ENCODE measurements at regions not wholly inside any gene's neighbourhood (a gene's known extent, or its start where the extent isn't known, plus 50 kb on each side); places are given as distances from the start of the nearest gene placed in this dataset.
"Not testable (repeated sequence)": the region's sequence is repeated elsewhere in the genome, so short reads cannot be mapped to it uniquely, and the experiment has no call there.

DNA sequence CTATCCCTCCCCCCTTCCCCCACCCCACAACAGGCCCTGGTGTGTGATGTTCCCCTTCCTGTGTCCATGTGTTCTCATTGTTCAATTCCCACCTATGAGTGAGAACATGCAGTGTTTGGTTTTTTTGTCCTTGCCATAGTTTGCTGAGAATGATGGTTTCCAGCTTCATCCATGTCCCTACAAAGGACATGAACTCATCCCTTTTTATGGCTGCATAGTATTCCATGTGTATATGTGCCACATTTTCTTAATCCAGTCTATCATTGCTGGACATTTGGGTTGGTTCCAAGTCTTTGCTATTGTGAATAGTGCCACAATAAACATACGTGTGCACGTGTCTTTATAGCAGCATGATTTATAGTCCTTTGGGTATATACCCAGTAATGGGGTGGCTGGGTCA, 52.3 kb upstream of the MAN1A2 start:
- H3K4me3 ChIP-seq (ENCODE audit: low read depth, low read length) = not testable (repeated sequence)

DNA sequence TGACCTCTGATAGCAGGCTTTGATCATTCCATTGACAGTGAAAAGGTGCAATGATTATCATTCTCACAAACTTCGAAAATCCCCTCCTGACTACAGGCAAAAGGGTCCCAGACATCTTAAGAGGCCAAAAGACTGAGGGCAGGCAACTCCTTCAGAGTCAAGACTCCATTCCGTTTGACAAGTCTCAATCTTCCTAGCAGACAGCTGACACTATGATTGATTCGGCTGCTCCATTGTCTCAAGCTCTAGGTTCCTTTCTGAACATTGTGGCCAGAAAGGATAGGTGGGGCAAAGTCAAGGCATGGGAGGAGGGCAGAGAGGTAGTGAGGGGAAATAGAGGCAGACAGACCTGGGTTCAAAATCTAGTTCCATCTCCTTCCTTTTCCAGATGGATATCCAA, 53.7 kb upstream of the MAN1A2 start:
- TF ChIP-seq, protein P1, sequence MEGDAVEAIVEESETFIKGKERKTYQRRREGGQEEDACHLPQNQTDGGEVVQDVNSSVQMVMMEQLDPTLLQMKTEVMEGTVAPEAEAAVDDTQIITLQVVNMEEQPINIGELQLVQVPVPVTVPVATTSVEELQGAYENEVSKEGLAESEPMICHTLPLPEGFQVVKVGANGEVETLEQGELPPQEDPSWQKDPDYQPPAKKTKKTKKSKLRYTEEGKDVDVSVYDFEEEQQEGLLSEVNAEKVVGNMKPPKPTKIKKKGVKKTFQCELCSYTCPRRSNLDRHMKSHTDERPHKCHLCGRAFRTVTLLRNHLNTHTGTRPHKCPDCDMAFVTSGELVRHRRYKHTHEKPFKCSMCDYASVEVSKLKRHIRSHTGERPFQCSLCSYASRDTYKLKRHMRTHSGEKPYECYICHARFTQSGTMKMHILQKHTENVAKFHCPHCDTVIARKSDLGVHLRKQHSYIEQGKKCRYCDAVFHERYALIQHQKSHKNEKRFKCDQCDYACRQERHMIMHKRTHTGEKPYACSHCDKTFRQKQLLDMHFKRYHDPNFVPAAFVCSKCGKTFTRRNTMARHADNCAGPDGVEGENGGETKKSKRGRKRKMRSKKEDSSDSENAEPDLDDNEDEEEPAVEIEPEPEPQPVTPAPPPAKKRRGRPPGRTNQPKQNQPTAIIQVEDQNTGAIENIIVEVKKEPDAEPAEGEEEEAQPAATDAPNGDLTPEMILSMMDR (IDR thresholded peaks at IDR 0.05; ENCODE audit: low read depth, low read length) = no peak
- no peak overlapping the region for H3K4me3 ChIP-seq (ENCODE audit: low read depth, low read length)

DNA sequence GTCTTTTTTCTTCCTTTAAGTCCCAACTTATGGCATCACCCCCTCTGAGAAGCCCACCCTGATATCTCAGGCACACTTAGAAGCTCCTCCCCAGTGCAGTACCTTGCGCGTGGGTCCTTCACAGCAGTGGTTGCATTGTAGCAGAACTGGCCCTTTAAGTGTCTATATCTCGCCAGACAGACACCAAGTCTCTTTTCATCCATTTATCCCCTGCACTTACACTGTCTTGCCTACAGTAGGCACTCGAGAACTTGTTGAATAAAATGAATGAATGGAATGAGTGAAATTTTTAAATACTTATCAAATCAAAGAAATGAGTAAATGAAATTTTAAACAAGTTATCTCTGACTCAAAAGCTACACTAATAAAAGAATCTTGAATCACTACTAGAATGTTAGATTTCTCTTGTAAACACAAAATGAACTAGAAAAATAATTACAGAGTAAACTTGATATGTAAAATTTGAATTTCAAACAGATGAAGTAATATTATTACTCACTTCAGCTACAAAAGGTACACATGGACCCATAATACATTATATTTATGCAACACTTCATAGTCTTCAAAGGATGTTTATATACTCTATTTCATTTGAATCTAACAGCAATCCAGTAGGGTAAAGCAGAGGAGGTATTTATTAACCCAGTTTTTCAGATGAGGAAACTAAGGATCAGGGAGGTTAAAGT, 54.7 kb upstream of the MAN1A2 start:
- TF ChIP-seq, protein P1 (IDR thresholded peaks at IDR 0.05; ENCODE audit: low read depth, low read length) = peak; percentile 70
- no peak overlapping the region for H3K4me3 ChIP-seq (ENCODE audit: low read depth, low read length)

DNA sequence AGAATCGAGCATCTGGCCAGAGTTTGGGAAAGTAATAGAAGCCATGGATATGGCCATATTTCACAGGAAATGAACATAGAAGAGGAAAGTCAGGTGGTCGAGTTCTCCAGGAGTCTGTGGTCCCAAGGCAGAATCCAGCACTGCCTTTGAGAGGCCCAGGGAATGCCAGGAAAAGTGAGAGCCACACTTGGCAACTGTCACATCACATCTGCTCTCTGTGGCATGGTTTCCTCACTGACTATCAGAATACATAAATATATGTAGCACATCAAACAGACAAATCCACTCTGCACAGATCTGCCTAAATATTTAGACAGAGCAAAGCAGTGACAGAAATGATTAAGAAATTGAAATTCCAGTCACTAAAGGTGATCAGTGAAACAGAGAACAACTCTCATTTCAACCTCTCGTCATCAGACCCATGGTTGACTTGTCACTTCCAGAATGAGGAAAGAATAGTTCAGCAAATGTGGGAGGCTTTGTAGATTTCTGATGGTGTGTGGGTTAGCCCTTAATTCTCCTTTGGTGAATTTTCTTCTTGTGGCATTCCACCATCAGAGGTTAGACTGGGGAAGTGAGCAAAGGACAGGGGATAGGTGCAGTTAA, 58.8 kb upstream of the MAN1A2 start:
- TF ChIP-seq, protein P1 (IDR thresholded peaks at IDR 0.05; ENCODE audit: low read depth, low read length) = no peak
- H3K4me3 ChIP-seq (ENCODE audit: low read depth, low read length) = no peak overlapping the region

DNA sequence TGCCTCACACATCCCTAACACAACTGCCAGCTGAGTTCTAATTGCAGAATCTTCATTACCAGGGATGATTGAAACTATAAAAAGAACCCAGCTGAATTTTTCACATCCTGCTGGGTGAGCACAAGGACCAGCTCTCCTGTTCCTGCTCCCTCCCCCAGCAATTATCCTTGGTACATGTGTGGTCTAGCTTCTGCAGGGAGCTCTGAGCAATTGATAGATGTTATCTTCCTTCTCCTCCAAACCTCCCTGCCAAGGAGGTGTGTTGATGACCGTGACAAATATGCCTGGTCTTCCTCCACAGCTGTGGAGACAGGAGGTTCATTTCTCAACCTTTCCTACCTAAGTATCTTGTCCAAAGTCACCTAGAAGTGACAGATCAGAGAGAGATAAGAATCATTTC, 65.3 kb upstream of the MAN1A2 start:
- TF ChIP-seq, protein P1 (IDR thresholded peaks at IDR 0.05; ENCODE audit: low read depth, low read length) = no peak
- H3K4me3 ChIP-seq (ENCODE audit: low read depth, low read length) = no peak overlapping the region

DNA sequence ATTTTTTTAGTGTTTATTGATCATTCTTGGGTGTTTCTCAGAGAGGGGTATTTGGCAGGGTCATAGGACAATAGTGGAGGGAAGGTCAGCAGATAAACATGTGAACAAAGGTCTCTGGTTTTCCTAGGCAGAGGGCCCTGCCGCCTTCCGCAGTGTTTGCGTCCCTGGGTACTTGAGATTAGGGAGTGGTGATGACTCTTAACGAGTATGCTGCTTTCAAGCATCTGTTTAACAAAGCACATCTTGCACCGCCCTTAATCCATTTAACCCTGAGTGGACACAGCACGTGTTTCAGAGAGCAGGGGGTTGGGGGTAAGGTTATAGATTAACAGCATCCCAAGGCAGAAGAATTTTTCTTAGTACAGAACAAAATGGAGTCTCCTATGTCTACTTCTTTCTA, 67.1 kb upstream of the MAN1A2 start:
- H3K4me3 ChIP-seq (ENCODE audit: low read depth, low read length) = not testable (repeated sequence)

DNA sequence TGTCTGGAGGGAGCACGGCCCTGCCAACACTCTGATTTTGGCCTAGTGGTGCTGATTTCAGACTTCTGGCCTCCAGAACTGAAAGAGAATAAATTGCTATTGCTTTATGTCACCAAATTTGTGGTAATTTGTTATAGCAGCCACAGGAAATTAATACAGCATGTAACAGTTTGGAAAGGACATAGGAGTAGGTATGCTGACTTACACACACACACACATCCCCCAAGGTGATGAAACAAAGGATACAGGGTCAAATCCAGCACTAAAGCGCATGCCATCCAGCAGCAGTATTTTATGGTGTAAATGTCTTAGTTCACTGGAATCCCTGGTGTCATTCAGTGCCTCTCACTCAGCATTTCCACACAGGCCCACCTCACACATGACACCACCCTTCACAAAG, 72.2 kb upstream of the MAN1A2 start:
- no peak overlapping the region for H3K4me3 ChIP-seq (ENCODE audit: low read depth, low read length)
- TF ChIP-seq, protein P1 (IDR thresholded peaks at IDR 0.05; ENCODE audit: low read depth, low read length) = no peak

DNA sequence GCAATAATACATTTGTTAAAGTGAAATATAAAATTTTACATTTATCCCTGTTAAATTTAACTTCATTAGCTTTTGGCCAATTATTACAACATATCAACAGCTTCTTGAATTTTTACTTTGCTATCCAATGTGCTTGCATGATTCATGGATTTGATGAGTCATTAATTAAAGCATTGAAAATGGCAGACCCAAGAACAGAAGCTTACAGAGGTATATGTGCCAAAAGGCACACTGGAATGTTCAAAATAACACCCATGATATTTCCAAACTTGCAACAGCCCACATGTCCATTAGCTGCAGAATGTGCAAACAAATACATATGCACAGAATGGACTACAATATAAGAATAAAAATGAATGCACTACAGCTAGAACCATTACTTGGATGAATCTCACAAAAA, 76.4 kb upstream of the MAN1A2 start:
- TF ChIP-seq, protein P1 (IDR thresholded peaks at IDR 0.05; ENCODE audit: low read depth, low read length) = no peak
- no peak overlapping the region for H3K4me3 ChIP-seq (ENCODE audit: low read depth, low read length)

All from WI38 (cell line).